ENCODE measurements at regions not wholly inside any gene's neighbourhood (a gene's known extent, or its start where the extent isn't known, plus 50 kb on each side); places are given as distances from the start of the nearest gene placed in this dataset.

DNA sequence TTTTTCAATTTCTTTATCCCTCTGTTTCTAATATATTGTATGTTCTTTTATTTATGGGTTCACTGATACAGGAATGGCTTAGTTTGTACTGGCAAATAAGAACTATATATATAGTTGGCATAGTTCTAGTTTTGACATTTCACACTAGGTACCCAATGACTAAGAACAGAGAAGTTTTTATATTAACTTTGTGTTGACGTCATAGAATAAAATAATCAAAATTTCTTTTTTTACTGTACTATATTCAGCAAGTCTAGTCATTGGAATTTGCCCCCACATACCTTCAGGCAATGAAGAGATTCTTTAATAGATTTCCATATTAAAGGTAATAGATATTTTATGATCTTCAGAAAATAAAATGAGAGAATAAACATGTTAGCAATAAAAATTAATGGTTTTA, 713.2 kb downstream of the NOVA1 start:
- TF ChIP-seq, protein P1, sequence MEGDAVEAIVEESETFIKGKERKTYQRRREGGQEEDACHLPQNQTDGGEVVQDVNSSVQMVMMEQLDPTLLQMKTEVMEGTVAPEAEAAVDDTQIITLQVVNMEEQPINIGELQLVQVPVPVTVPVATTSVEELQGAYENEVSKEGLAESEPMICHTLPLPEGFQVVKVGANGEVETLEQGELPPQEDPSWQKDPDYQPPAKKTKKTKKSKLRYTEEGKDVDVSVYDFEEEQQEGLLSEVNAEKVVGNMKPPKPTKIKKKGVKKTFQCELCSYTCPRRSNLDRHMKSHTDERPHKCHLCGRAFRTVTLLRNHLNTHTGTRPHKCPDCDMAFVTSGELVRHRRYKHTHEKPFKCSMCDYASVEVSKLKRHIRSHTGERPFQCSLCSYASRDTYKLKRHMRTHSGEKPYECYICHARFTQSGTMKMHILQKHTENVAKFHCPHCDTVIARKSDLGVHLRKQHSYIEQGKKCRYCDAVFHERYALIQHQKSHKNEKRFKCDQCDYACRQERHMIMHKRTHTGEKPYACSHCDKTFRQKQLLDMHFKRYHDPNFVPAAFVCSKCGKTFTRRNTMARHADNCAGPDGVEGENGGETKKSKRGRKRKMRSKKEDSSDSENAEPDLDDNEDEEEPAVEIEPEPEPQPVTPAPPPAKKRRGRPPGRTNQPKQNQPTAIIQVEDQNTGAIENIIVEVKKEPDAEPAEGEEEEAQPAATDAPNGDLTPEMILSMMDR (IDR thresholded peaks at IDR 0.05; ENCODE audit: poor library complexity), result no peak
- no peak for TF ChIP-seq EZH2phosphoT487 (IDR thresholded peaks at IDR 0.05; ENCODE audit: low read depth, severe bottlenecking, unreplicated experiment)
- no peak for TF ChIP-seq EZH2 (IDR thresholded peaks at IDR 0.05; ENCODE audit: borderline replicate concordance)

All from hepatocyte (in vitro differentiated cells).